Sigmoid colon (tissue), 4 donors: ENCODE measurements at regions not wholly inside any gene's neighbourhood (a gene's known extent, or its start where the extent isn't known, plus 50 kb on each side); places are given as distances from the start of the nearest gene placed in this dataset.

Experiments
- EP300 ChIP-seq, 4 donors: sonication (generic); formaldehyde crosslinking; IDR thresholded peaks; one replicate each; pipeline ENCODE4 v1.6.1; 2017; ENCODE audit warnings: antibody characterized with exemption in 4 of 4
- POLR2A ChIP-seq, 2 donors: fragments of 450-650 bp; IDR thresholded peaks; one replicate each; pipeline ENCODE4 v1.6.1; 2016; ENCODE audit warnings: antibody characterized with exemption in 2 of 2, mild to moderate bottlenecking in 2 of 2, moderate library complexity in 2 of 2
- POLR2AphosphoS5 ChIP-seq, 4 donors: sonication (generic); formaldehyde crosslinking; IDR thresholded peaks; one replicate each; pipeline ENCODE4 v1.6.1; 2017; ENCODE audit warnings: antibody characterized with exemption in 4 of 4
- TF ChIP-seq, protein P1 (sequence below), 4 experiments: fragments of 450-650 bp in 3 of 4; fragments of 200-600 bp in 1 of 4; IDR thresholded peaks; one replicate each; pipeline ENCODE4 v1.5.1; 2016 to 2019; ENCODE audit warnings: antibody characterized with exemption in 4 of 4, mild to moderate bottlenecking in 3 of 4, moderate library complexity in 2 of 4

GRCh38 chr4:104393655-104394324 is 100.9 kb downstream of the CXXC4 start:
- TF ChIP-seq POLR2A (IDR thresholded peaks at IDR 0.05) (no peak), POLR2AphosphoS5 (IDR thresholded peaks at IDR 0.05) (no peak), EP300 (IDR thresholded peaks at IDR 0.05) (no peak)
- TF ChIP-seq, protein P1, sequence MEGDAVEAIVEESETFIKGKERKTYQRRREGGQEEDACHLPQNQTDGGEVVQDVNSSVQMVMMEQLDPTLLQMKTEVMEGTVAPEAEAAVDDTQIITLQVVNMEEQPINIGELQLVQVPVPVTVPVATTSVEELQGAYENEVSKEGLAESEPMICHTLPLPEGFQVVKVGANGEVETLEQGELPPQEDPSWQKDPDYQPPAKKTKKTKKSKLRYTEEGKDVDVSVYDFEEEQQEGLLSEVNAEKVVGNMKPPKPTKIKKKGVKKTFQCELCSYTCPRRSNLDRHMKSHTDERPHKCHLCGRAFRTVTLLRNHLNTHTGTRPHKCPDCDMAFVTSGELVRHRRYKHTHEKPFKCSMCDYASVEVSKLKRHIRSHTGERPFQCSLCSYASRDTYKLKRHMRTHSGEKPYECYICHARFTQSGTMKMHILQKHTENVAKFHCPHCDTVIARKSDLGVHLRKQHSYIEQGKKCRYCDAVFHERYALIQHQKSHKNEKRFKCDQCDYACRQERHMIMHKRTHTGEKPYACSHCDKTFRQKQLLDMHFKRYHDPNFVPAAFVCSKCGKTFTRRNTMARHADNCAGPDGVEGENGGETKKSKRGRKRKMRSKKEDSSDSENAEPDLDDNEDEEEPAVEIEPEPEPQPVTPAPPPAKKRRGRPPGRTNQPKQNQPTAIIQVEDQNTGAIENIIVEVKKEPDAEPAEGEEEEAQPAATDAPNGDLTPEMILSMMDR (IDR thresholded peaks at IDR 0.05): no peak
